HepG2 (cell line): ENCODE measurements at regions not wholly inside any gene's neighbourhood (a gene's known extent, or its start where the extent isn't known, plus 50 kb on each side); places are given as distances from the start of the nearest gene placed in this dataset.
A peak's percentile ranks its signal among the peaks of the same experiment; 100 is the strongest.

Source experiments
- ATAC-seq: fragments of 200-7000 bp; cut with Tn5 transposase; 3 replicates; pipeline ENCODE4 v1.9.1; 2020; ENCODE audit warnings: mild to moderate bottlenecking, moderate library complexity
- BruUV-seq: library from RNA; stranded (reverse); fragments of 400-500 nt; replicated peaks from 2 replicates; lab custom pipeline; 2021; lab: Mats Ljungman, UMichigan
- CTCF ChIA-PET: fragments of 300-600 bp; formaldehyde crosslinking; extraction: SDS; loops from one replicate; lab custom pipeline; 2021; ENCODE audit warnings: low total read pairs, inconsistent platforms, low intra/inter-chr PET ratio; lab: Yijun Ruan, JAX
- POLR2A ChIA-PET: fragments of 350-600 bp; sonication (Branson Sonifier 250); formaldehyde crosslinking; loops from one replicate; lab custom pipeline; 2020; ENCODE audit warnings: antibody characterized with exemption, inconsistent platforms; lab: Yijun Ruan, JAX
- DNase-seq: peaks from one replicate; pipeline ENCODE4 v3.0.0-alpha.2; 2015; ENCODE audit warnings: low spot score
- FAIRE-seq: peaks from 3 replicates; lab custom pipeline; 2011; peaks lifted over from hg19 to GRCh38; lab: Jason Lieb, UNC
- H2AFZ ChIP-seq: one replicate; pipeline ENCODE4 v1.6.1; 2011; ENCODE audit warnings: low read length, inconsistent platforms
- H3K27ac ChIP-seq: fragments of 300-600 bp; 3 replicates; pipeline ENCODE4 v1.8.0; 2011; ENCODE audit warnings: mixed run types, mild to moderate bottlenecking, mixed read lengths, low read length, inconsistent platforms; ENCODE audit not compliant: insufficient read depth; ENCODE audit errors: extremely low read length
- H3K27me3 ChIP-seq, 2 experiments: fragments of 200-600 bp in 1 of 2; 2 replicates in 1 of 2; 3 replicates in 1 of 2; pipeline versions ENCODE4 v1.6.0 to v1.8.0; 2011; ENCODE audit warnings: low read length in 2 of 2, mild to moderate bottlenecking in 2 of 2, moderate library complexity in 2 of 2, inconsistent platforms in 1 of 2; ENCODE audit not compliant: insufficient read depth in 2 of 2, control insufficient read depth in 1 of 2
- H3K36me3 ChIP-seq, 2 experiments: fragments of 200-600 bp in 1 of 2; replicated peaks in 1 of 2; 2 replicates in 1 of 2; 3 replicates in 1 of 2; pipeline versions ENCODE4 v1.5.1 to v1.8.0; 2011; ENCODE audit warnings: low read length in 2 of 2, inconsistent platforms in 1 of 2; ENCODE audit not compliant: insufficient read depth in 2 of 2, control insufficient read depth in 1 of 2
- H3K4me1 ChIP-seq: 2 replicates; pipeline ENCODE4 v1.5.1; 2012; ENCODE audit warnings: low read length, inconsistent platforms; ENCODE audit not compliant: insufficient read depth
- H3K4me2 ChIP-seq: 2 replicates; pipeline ENCODE4 v1.6.0; 2011; ENCODE audit warnings: low read depth, low read length, inconsistent platforms
- H3K4me3 ChIP-seq, 3 experiments: fragments of 200-600 bp in 1 of 3; sonication (generic), shearing (Covaris generic) in 1 of 3; replicated peaks in 1 of 3; 2 replicates each; pipeline ENCODE4 v1.5.1; 2011 to 2016; ENCODE audit warnings: low read length in 3 of 3, inconsistent platforms in 2 of 3, low read depth in 2 of 3, mild to moderate bottlenecking in 2 of 3, control low read depth in 1 of 3, mixed read lengths in 1 of 3; ENCODE audit not compliant: insufficient read depth in 1 of 3
- H3K79me2 ChIP-seq: one replicate; pipeline ENCODE4 v1.6.1; 2011; ENCODE audit warnings: low read length, inconsistent platforms; ENCODE audit not compliant: insufficient read depth
- H3K9ac ChIP-seq: 2 replicates; pipeline ENCODE4 v1.6.0; 2011; ENCODE audit warnings: mild to moderate bottlenecking, low read depth, low read length, inconsistent platforms; ENCODE audit not compliant: insufficient read depth
- H3K9me3 ChIP-seq: 2 replicates; pipeline ENCODE4 v1.5.1; 2012; ENCODE audit warnings: mild to moderate bottlenecking, low read length
- H4K20me1 ChIP-seq: 2 replicates; pipeline ENCODE4 v1.6.0; 2011; ENCODE audit warnings: inconsistent platforms, mild to moderate bottlenecking, low read length, moderate library complexity; ENCODE audit not compliant: insufficient read depth
- ATF1 ChIP-seq: IDR thresholded peaks from 2 replicates; pipeline ENCODE4 v1.6.1; 2016; ENCODE audit warnings: mild to moderate bottlenecking, control low read depth
- ATF7 ChIP-seq, 2 experiments: fragments of 450-650 bp in 1 of 2; sonication (generic) in 1 of 2; formaldehyde crosslinking in 1 of 2; IDR thresholded peaks; 2 replicates each; pipeline versions ENCODE4 v1.4.0 to v1.6.1; 2016 to 2020; ENCODE audit warnings: antibody characterized with exemption in 1 of 2, mild to moderate bottlenecking in 1 of 2, missing genetic modification reagents in 1 of 2
- HDAC1 ChIP-seq: sonication (generic); formaldehyde crosslinking; IDR thresholded peaks from 2 replicates; pipeline ENCODE4 v1.5.1; 2020; ENCODE audit warnings: mild to moderate bottlenecking, missing genetic modification reagents
- PAWR ChIP-seq: sonication (generic); formaldehyde crosslinking; IDR thresholded peaks from 2 replicates; pipeline ENCODE4 v1.4.0; 2020; ENCODE audit warnings: missing genetic modification reagents, mild to moderate bottlenecking, borderline replicate concordance
- SKI ChIP-seq: fragments of 450-650 bp; IDR thresholded peaks from one replicate; pipeline ENCODE4 v1.6.1; 2018; ENCODE audit warnings: mild to moderate bottlenecking; ENCODE audit not compliant: partially characterized antibody
- SP4 ChIP-seq: sonication (generic); formaldehyde crosslinking; IDR thresholded peaks from 2 replicates; pipeline ENCODE4 v1.8.1; 2023; ENCODE audit warnings: mild to moderate bottlenecking, missing genetic modification reagents
- ZFP36 ChIP-seq: fragments of 150-350 bp; IDR thresholded peaks from 2 replicates; pipeline ENCODE4 v1.6.1; 2018; ENCODE audit warnings: borderline replicate concordance, low read length, low read depth; ENCODE audit not compliant: partially characterized antibody
- ZNF652 ChIP-seq: IDR thresholded peaks from 2 replicates; pipeline ENCODE4 v1.6.1; 2016; ENCODE audit warnings: low read depth, borderline replicate concordance
- WGBS: methylation state at CpG from one replicate; pipeline ENCODE4 v1.1.6; 2017; ENCODE audit warnings: low lambda C conversion rate; 5-methylcytosine and 5-hydroxymethylcytosine counted together
- in situ Hi-C: cut with HindIII; loops from 2 replicates; pipeline ENCODE4 v1.10.0; 2017; ENCODE audit warnings: low pct_unique_long_range_greater_than_20kb; ENCODE audit not compliant: extremely low pct_ligation_motif_present
- intact Hi-C: fragments of 100-400 bp; cut with micrococcal nuclease; formaldehyde crosslinking; loops from one replicate; pipeline ENCODE4 v1.10.0; 2022; ENCODE audit not compliant: unreplicated experiment
- TF ChIP-seq, protein P1 (sequence below): sonication (generic); formaldehyde crosslinking; IDR thresholded peaks from 2 replicates; pipeline ENCODE4; 2020; ENCODE audit warnings: missing genetic modification reagents, mild to moderate bottlenecking, borderline replicate concordance
- TF ChIP-seq, protein P2 (sequence below): sonication (generic); formaldehyde crosslinking; IDR thresholded peaks from 2 replicates; pipeline ENCODE4 v1.9.0; 2022; ENCODE audit warnings: missing genetic modification reagents, mild to moderate bottlenecking, borderline replicate concordance
- TF ChIP-seq, protein P3 (sequence below): sonication (generic); formaldehyde crosslinking; IDR thresholded peaks from 2 replicates; pipeline ENCODE4 v1.5.1; 2020; ENCODE audit warnings: missing genetic modification reagents, mild to moderate bottlenecking, borderline replicate concordance
- TF ChIP-seq, protein P4 (sequence below): sonication (generic); formaldehyde crosslinking; IDR thresholded peaks from 2 replicates; pipeline ENCODE4 v1.4.0; 2020; ENCODE audit warnings: missing genetic modification reagents, borderline replicate concordance

DNA sequence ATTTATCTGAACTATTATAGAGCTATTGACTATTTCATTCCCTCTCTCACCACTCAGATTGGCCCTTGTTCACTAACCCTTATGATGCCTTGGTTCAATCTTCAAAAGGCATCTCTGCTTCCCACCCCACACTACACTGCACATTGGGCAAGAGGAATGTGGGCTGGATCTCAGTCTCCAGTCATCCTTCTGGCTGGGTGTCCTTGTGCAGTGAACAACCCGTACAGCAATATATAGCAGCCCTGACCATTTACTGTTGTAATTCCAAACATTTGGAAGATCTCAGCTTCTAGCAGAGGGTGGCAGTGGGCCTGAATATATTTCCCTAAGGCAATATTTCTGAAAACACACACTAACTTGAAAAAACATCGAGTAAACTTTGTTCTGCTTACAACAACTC lies 199.2 kb upstream of the GDNF start (continued):
- TF ChIP-seq, protein P1, sequence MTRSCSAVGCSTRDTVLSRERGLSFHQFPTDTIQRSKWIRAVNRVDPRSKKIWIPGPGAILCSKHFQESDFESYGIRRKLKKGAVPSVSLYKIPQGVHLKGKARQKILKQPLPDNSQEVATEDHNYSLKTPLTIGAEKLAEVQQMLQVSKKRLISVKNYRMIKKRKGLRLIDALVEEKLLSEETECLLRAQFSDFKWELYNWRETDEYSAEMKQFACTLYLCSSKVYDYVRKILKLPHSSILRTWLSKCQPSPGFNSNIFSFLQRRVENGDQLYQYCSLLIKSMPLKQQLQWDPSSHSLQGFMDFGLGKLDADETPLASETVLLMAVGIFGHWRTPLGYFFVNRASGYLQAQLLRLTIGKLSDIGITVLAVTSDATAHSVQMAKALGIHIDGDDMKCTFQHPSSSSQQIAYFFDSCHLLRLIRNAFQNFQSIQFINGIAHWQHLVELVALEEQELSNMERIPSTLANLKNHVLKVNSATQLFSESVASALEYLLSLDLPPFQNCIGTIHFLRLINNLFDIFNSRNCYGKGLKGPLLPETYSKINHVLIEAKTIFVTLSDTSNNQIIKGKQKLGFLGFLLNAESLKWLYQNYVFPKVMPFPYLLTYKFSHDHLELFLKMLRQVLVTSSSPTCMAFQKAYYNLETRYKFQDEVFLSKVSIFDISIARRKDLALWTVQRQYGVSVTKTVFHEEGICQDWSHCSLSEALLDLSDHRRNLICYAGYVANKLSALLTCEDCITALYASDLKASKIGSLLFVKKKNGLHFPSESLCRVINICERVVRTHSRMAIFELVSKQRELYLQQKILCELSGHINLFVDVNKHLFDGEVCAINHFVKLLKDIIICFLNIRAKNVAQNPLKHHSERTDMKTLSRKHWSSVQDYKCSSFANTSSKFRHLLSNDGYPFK (CRISPR knock-in tag), result no peak
- TF ChIP-seq, protein P2, sequence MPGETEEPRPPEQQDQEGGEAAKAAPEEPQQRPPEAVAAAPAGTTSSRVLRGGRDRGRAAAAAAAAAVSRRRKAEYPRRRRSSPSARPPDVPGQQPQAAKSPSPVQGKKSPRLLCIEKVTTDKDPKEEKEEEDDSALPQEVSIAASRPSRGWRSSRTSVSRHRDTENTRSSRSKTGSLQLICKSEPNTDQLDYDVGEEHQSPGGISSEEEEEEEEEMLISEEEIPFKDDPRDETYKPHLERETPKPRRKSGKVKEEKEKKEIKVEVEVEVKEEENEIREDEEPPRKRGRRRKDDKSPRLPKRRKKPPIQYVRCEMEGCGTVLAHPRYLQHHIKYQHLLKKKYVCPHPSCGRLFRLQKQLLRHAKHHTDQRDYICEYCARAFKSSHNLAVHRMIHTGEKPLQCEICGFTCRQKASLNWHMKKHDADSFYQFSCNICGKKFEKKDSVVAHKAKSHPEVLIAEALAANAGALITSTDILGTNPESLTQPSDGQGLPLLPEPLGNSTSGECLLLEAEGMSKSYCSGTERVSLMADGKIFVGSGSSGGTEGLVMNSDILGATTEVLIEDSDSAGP (CRISPR knock-in tag), result no peak
- no peak for TF ChIP-seq ZNF652 (CRISPR knock-in tag)
- no peak for TF ChIP-seq PAWR (CRISPR knock-in tag)
- TF ChIP-seq SKI, result no peak

DNA sequence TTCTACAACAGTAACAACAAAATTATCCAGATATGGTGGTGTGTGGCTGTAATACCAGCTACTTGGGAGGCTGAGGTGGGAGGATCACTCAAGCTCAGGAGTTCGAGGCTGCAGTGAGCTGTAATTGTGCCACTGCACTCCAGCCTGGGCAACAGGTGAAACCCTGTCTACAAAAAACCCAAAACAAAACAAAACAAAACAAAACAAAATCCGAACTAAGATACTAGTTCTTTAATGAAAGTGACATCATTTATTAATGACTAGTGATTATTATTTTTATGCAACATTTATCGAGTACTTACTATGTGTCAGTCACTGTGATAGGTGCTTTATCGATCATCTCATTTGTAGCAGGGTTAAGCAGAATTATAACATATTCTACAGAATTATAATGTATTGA lies 196.9 kb upstream of the GDNF start:
- no peaks in the 10 kb centered on the region for H3K36me3 ChIP-seq
- ATAC-seq, result no peak
- POLR2A ChIA-PET, result no interaction called here
- no peaks in the 10 kb centered on the region for H3K4me1 ChIP-seq
- H3K9me3 ChIP-seq, result no peaks in the 10 kb centered on the region
- no peak overlapping the region for H3K9ac ChIP-seq
- H3K4me3 ChIP-seq, result no peak overlapping the region
- FAIRE-seq, result no peak
- H2AFZ ChIP-seq, result no peak overlapping the region
- no peaks in the 10 kb centered on the region for H3K79me2 ChIP-seq
- H4K20me1 ChIP-seq, result no peaks in the 10 kb centered on the region
- no peak overlapping the region for H3K27ac ChIP-seq
- CTCF ChIA-PET, result no interaction called here
- no peak overlapping the region for H3K4me2 ChIP-seq
- H3K27me3 ChIP-seq, result peaks cover 0 to 28% of the 10 kb centered on the region in 2 experiments; a peak in 4 of 5 replicates
- no TSS peak for BruUV-seq
- intact Hi-C loops, result no loop called here
- in situ Hi-C loops, result no loop called here
- 4% methylated on average over 4 of the region's 4 CpGs for WGBS
- TF ChIP-seq ATF1 (CRISPR knock-in tag) (no peak), HDAC1 (CRISPR knock-in tag) (no peak), SP4 (no peak), ZFP36 (no peak), ATF7 (IDR thresholded peaks at IDR 0.05) (0 out of 2 replicates have a peak, but pooled peaks have one; percentile 40), ATF7 (CRISPR knock-in tag; IDR thresholded peaks at IDR 0.05) (no peak)
- TF ChIP-seq, protein P3, sequence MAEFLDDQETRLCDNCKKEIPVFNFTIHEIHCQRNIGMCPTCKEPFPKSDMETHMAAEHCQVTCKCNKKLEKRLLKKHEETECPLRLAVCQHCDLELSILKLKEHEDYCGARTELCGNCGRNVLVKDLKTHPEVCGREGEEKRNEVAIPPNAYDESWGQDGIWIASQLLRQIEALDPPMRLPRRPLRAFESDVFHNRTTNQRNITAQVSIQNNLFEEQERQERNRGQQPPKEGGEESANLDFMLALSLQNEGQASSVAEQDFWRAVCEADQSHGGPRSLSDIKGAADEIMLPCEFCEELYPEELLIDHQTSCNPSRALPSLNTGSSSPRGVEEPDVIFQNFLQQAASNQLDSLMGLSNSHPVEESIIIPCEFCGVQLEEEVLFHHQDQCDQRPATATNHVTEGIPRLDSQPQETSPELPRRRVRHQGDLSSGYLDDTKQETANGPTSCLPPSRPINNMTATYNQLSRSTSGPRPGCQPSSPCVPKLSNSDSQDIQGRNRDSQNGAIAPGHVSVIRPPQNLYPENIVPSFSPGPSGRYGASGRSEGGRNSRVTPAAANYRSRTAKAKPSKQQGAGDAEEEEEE (CRISPR knock-in tag), result no peak
- TF ChIP-seq, protein P4, sequence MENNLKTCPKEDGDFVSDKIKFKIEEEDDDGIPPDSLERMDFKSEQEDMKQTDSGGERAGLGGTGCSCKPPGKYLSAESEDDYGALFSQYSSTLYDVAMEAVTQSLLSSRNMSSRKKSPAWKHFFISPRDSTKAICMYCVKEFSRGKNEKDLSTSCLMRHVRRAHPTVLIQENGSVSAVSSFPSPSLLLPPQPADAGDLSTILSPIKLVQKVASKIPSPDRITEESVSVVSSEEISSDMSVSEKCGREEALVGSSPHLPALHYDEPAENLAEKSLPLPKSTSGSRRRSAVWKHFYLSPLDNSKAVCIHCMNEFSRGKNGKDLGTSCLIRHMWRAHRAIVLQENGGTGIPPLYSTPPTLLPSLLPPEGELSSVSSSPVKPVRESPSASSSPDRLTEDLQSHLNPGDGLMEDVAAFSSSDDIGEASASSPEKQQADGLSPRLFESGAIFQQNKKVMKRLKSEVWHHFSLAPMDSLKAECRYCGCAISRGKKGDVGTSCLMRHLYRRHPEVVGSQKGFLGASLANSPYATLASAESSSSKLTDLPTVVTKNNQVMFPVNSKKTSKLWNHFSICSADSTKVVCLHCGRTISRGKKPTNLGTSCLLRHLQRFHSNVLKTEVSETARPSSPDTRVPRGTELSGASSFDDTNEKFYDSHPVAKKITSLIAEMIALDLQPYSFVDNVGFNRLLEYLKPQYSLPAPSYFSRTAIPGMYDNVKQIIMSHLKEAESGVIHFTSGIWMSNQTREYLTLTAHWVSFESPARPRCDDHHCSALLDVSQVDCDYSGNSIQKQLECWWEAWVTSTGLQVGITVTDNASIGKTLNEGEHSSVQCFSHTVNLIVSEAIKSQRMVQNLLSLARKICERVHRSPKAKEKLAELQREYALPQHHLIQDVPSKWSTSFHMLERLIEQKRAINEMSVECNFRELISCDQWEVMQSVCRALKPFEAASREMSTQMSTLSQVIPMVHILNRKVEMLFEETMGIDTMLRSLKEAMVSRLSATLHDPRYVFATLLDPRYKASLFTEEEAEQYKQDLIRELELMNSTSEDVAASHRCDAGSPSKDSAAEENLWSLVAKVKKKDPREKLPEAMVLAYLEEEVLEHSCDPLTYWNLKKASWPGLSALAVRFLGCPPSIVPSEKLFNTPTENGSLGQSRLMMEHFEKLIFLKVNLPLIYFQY, result no peak
- no peak for DNase-seq
